Breast epithelium (tissue), 3 donors: ENCODE measurements at regions not wholly inside any gene's neighbourhood (a gene's known extent, or its start where the extent isn't known, plus 50 kb on each side); places are given as distances from the start of the nearest gene placed in this dataset.

Experiments used
- POLR2A ChIP-seq: fragments of 450-650 bp; IDR thresholded peaks from one replicate; pipeline ENCODE4 v1.6.1; 2016; ENCODE audit warnings: antibody characterized with exemption, mild to moderate bottlenecking, moderate library complexity
- POLR2AphosphoS5 ChIP-seq, 3 donors: sonication (generic); formaldehyde crosslinking; IDR thresholded peaks; one replicate each; pipeline ENCODE4 v1.6.1; 2017; ENCODE audit warnings: antibody characterized with exemption in 3 of 3
- TF ChIP-seq, protein P1 (sequence below), 3 donors: fragments of 450-650 bp; IDR thresholded peaks; one replicate each; pipeline ENCODE4 v1.5.1; 2016 to 2017; ENCODE audit warnings: antibody characterized with exemption in 3 of 3, mild to moderate bottlenecking in 3 of 3, moderate library complexity in 3 of 3

DNA sequence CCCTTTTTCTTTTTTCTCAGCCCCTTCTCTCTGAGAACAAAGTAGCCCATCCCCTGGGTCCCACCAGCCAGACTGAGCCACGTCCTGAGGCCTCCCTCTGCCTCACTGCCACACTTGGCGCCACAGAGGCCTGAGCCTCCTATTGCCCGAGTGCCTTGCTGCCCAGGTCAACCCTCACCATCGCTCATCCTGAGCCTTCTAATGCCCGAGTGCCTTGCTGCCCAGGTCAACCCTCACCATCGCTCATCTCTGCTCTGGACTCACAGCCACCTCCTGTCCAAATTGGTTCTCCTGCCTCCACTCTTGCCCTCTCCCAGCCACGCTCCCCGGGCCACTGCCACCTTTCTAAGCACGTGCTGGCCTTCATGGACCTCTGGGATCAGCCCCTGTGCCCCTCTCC lies 53.2 kb upstream of the SMNDC1 start:
- TF ChIP-seq, protein P1, sequence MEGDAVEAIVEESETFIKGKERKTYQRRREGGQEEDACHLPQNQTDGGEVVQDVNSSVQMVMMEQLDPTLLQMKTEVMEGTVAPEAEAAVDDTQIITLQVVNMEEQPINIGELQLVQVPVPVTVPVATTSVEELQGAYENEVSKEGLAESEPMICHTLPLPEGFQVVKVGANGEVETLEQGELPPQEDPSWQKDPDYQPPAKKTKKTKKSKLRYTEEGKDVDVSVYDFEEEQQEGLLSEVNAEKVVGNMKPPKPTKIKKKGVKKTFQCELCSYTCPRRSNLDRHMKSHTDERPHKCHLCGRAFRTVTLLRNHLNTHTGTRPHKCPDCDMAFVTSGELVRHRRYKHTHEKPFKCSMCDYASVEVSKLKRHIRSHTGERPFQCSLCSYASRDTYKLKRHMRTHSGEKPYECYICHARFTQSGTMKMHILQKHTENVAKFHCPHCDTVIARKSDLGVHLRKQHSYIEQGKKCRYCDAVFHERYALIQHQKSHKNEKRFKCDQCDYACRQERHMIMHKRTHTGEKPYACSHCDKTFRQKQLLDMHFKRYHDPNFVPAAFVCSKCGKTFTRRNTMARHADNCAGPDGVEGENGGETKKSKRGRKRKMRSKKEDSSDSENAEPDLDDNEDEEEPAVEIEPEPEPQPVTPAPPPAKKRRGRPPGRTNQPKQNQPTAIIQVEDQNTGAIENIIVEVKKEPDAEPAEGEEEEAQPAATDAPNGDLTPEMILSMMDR (IDR thresholded peaks at IDR 0.05), result no peak
- TF ChIP-seq POLR2A, result no peak
- no peak for TF ChIP-seq POLR2AphosphoS5 (IDR thresholded peaks at IDR 0.05)
